ENCODE measurements at regions not wholly inside any gene's neighbourhood (a gene's known extent, or its start where the extent isn't known, plus 50 kb on each side); places are given as distances from the start of the nearest gene placed in this dataset.

- DNase-seq (ENCODE audit: low read depth in 2 of 2) = no peak
These were observed 168.1 kb upstream of the DEFB112 start for GRCh38 chr6:50217841-50218240.

- DNase-seq (ENCODE audit: low read depth in 2 of 2) = no peak
These were observed 186.4 kb upstream of the DEFB112 start for GRCh38 chr6:50236164-50236563.

GRCh38 chr6:50239853-50240252 is 190.1 kb upstream of the DEFB112 start:
- DNase-seq (ENCODE audit: low read depth in 2 of 2) = no peak

- no peak for DNase-seq (ENCODE audit: low read depth in 2 of 2)
These were observed 191.3 kb upstream of the DEFB112 start for GRCh38 chr6:50240986-50241385.

GRCh38 chr6:50249493-50249892 is 199.8 kb upstream of the DEFB112 start:
- DNase-seq (ENCODE audit: low read depth in 2 of 2) = no peak

- DNase-seq (ENCODE audit: low read depth in 2 of 2) = no peak
These were observed 207.6 kb upstream of the DEFB112 start for GRCh38 chr6:50257322-50257721.

- no peak for DNase-seq (ENCODE audit: low read depth in 2 of 2)
These were observed 210.2 kb upstream of the DEFB112 start for GRCh38 chr6:50259903-50260302.

- DNase-seq (ENCODE audit: low read depth in 2 of 2) = no peak
These were observed 215.4 kb upstream of the DEFB112 start for GRCh38 chr6:50264995-50265571.

GRCh38 chr6:50270415-50270814 is 220.7 kb upstream of the DEFB112 start:
- no peak for DNase-seq (ENCODE audit: low read depth in 2 of 2)

- no peak for DNase-seq (ENCODE audit: low read depth in 2 of 2)
These were observed 221.5 kb upstream of the DEFB112 start for GRCh38 chr6:50271266-50271665.

- no peak for DNase-seq (ENCODE audit: low read depth in 2 of 2)
These were observed 222.1 kb upstream of the DEFB112 start for GRCh38 chr6:50271817-50272216.

GRCh38 chr6:50272611-50273010 is 222.9 kb upstream of the DEFB112 start:
- DNase-seq (ENCODE audit: low read depth in 2 of 2) = no peak

GRCh38 chr6:50276771-50277261 is 227.1 kb upstream of the DEFB112 start:
- DNase-seq (ENCODE audit: low read depth in 2 of 2) = no peak

- DNase-seq (ENCODE audit: low read depth in 2 of 2) = no peak
These were observed 228.0 kb upstream of the DEFB112 start for GRCh38 chr6:50277774-50278173.

GRCh38 chr6:50278663-50279062 is 228.9 kb upstream of the DEFB112 start:
- DNase-seq (ENCODE audit: low read depth in 2 of 2) = no peak

- DNase-seq (ENCODE audit: low read depth in 2 of 2) = no peak
These were observed 236.0 kb upstream of the DEFB112 start for GRCh38 chr6:50285735-50286134.

GRCh38 chr6:50288241-50288640 is 238.5 kb upstream of the DEFB112 start:
- DNase-seq (ENCODE audit: low read depth in 2 of 2) = no peak

- DNase-seq (ENCODE audit: low read depth in 2 of 2) = peak; percentile 30 to 39
These were observed 239.2 kb upstream of the DEFB112 start for GRCh38 chr6:50288881-50289280.

- DNase-seq (ENCODE audit: low read depth in 2 of 2) = peak; percentile 18 to 27
These were observed 239.6 kb upstream of the DEFB112 start for GRCh38 chr6:50289366-50289765.

- no peak for DNase-seq (ENCODE audit: low read depth in 2 of 2)
These were observed 251.6 kb upstream of the DEFB112 start for GRCh38 chr6:50301307-50301706.

GRCh38 chr6:50305660-50306059 is 255.9 kb upstream of the DEFB112 start:
- no peak for DNase-seq (ENCODE audit: low read depth in 2 of 2)

GRCh38 chr6:50318536-50318935 is 268.8 kb upstream of the DEFB112 start:
- DNase-seq (ENCODE audit: low read depth in 2 of 2) = no peak

- DNase-seq (ENCODE audit: low read depth in 2 of 2) = no peak
These were observed 280.6 kb upstream of the DEFB112 start for GRCh38 chr6:50330347-50330746.

GRCh38 chr6:50330963-50331362 is 281.2 kb upstream of the DEFB112 start:
- DNase-seq (ENCODE audit: low read depth in 2 of 2) = no peak
